NCI-H748 treated with DMSO at 0.1 percent for 48 hours (cell line): ENCODE measurements at regions not wholly inside any gene's neighbourhood (a gene's known extent, or its start where the extent isn't known, plus 50 kb on each side); places are given as distances from the start of the nearest gene placed in this dataset.
"Not testable (repeated sequence)": the region's sequence is repeated elsewhere in the genome, so short reads cannot be mapped to it uniquely, and the experiment has no call there.

Experiments
- DNase-seq: peaks from one replicate; lab custom pipeline; 2025; lab: John Stamatoyannopoulos, UW

- no peak for DNase-seq
Measured at GRCh38 chr3:5476403-5476802, 288.9 kb downstream of the EDEM1 start.

- DNase-seq, result no peak
Measured at GRCh38 chr3:5479229-5479799, 291.8 kb downstream of the EDEM1 start.

- DNase-seq, result no peak
Measured at GRCh38 chr3:5480190-5480589, 292.7 kb downstream of the EDEM1 start.

- DNase-seq, result no peak
Measured at GRCh38 chr3:5485427-5485826, 297.9 kb downstream of the EDEM1 start.

- peak; percentile 1 for DNase-seq
Measured at GRCh38 chr3:5488771-5489170, 301.3 kb downstream of the EDEM1 start.

DNA sequence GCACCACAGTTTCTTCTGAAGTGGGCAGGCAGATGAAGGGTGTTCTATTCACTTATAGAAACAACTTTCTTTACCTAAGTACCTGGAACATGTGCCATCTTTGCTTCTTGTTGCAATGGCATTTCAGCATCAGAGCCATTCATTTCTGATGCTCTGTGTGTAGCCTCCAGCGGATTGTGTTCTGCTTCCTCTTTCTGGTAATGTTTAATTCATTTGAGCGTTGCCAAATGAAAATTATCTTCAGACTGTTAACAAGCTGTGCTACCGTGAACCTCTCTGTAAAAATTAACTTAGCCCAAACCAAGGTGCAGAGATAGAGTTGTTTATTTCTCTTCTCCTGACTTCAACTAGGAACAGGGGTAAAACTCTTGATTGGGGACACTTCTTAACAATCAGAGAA is 302.0 kb downstream of the EDEM1 start:
- no peak for DNase-seq

GRCh38 chr3:5494905-5495519 is 307.5 kb downstream of the EDEM1 start:
- DNase-seq, result no peak

DNA sequence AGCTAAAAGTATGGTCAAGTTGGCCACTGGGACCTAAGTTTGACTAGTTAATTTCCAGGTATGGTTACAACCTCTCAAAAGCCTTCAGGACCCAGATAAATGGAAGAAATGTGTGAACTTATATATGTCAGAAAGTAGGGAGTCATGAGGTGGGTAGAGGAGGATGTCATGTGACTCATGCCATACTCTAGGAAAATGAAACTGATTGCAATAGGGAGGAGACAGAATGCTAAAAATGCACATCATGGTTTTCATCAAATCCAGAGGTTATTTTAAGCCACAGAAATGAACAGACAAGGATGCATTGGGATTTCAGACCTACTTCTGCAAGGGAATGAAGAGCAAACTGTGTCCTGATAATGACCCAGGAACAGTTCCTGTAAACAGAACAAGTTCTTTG is 310.0 kb downstream of the EDEM1 start:
- no peak for DNase-seq

DNA sequence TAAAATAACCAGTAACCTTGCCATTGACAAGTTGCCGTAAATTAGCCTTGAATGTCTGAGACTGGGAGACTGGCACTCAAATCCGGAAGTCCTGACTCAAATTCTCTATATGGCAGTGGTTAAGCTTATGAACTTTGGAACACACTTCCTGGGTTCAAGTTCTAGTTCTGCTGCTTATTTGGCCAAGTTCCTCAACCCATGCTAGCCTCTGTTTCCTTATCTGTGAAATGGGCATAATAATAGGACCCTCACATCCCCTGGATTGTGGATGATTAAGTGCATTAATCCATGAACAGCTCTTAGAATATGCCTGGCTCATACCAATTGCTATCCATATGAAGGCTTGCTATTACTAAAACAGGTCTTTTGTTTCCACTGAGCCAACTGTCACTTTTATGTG is 311.5 kb downstream of the EDEM1 start:
- no peak for DNase-seq

DNA sequence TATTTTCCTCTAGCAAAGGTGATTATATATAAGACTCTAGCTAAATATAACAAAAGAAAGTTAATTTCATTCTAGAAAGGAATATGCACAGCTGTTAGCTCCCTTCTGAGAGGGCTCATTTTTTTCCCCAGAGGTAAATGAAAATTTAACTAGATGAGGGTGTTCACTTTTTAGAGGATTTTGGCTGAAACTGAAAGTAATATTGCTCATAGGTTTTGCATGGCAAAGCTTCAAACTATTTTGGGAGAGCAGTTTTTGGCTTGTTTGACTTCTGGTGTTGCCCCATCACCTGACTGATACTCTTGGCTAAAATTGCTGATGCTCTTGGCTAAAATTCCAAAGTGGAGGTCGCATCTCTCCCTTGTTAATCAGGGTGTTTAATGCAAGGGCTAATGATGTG is 311.9 kb downstream of the EDEM1 start:
- no peak for DNase-seq

GRCh38 chr3:5503136-5503535 is 315.6 kb downstream of the EDEM1 start:
- DNase-seq, result no peak

- DNase-seq, result no peak
Measured at GRCh38 chr3:5504135-5504534, 316.6 kb downstream of the EDEM1 start.

DNA sequence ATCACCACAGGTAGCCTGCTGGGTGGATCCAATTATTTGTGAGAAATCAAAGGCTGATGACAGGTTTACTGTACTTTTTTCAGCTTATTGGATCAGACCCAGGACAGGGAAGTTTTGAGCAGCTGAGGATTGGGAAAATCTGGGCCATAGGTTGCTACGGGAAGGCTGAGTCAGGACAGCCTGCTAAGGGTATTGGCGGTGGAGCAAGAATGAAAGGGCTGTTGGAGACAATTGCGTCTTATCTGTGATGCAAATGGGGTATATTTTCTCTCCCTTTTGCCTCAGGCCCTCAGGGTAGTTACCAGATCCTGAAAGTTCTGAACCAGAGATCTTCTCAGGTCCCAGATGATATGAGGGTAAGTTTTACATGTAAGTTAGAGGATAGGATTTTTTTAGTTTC is 317.7 kb downstream of the EDEM1 start:
- DNase-seq, result no peak

DNA sequence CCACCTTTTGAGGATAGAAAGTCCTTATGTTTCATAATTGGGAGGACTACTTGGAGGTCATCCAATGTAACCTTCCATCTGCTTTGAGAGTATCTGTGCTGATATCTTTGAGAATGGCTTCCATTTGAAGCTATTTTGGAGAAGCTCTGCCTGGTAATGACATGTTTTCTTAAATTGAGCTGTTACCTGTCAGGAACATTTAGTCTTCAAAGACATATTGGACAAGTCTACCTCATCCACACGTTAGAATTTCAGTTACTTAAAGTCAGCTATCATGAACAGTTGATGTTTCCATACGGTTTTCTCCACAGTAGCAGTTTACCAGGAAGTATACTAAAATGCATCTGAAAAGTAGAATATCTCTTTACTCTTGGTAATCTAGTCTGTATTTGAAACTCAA is 318.5 kb downstream of the EDEM1 start:
- no peak for DNase-seq

GRCh38 chr3:5508860-5509259 is 321.4 kb downstream of the EDEM1 start:
- DNase-seq, result not testable (repeated sequence)

GRCh38 chr3:5510300-5510699 is 322.8 kb downstream of the EDEM1 start:
- DNase-seq, result no peak

GRCh38 chr3:5517921-5518320 is 330.4 kb downstream of the EDEM1 start:
- DNase-seq, result no peak

DNA sequence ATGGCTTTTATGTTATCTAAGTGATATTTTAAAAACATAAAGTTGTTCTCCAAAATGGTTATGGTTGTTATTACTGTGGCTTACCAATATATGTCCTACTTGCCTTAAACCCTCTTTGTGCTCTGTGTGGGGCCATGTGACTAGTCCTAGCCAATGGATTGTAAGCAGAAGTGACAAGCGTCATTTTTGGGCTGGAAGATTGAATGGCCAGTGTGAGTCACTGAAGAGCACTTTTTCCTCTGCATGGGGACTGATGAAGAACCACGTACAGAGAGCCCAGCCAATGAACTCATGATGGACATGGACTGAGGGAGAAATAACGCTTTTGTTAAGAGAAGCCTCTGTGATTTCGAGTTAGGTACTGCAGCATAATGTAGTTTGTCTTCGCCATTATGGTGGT is 332.7 kb downstream of the EDEM1 start:
- DNase-seq, result no peak

GRCh38 chr3:5523125-5523524 is 335.6 kb downstream of the EDEM1 start:
- no peak for DNase-seq

DNA sequence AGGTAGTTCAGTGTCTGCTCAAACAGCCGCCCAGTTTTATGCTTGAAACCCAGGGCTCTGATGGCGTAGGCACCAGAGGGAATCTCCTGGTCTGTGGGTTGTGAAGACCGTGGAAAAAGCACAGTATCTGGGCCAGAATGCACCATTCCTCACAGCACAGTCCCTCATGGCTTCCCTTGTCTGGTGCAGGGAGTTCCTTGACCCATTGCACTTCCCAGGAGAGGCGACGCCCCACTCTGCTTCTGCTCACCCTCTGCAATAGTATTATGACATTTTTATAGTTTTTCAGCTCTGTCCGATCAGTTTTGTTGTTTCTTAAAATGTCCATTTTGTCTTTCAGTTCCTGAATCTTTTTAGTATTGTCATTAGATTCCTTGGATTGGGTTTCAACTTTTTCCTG is 343.5 kb downstream of the EDEM1 start:
- no peak for DNase-seq

DNA sequence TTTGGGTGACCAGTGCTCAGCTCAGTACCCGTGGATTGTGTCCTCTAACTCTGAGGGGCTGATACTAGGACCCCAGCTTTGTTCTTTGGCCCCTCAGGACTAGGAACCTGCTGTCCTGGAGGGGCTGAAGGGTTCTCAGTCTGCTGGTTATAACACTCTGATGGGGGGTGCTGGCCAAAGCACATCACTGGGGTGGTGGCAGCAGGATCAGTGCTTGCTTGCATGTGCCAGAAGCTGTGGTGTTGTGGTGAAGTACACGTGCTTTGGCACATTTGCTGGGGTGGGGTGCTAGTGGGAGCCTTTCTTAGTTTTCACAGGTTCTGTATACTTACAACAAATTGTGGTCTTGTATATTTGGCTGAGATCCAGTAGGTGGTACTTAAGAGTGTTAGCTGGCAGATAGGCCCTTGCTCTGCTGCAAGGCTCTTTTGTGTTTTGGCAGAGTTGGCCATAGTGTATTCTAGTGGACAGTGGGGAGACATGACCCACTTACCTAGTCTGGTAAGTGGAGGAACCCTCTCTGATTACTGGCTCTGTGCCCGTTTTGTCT is 344.3 kb downstream of the EDEM1 start:
- no peak for DNase-seq

GRCh38 chr3:5540532-5540931 is 353.0 kb downstream of the EDEM1 start:
- no peak for DNase-seq

GRCh38 chr3:5542472-5542871 is 355.0 kb downstream of the EDEM1 start:
- DNase-seq, result no peak

- no peak for DNase-seq
Measured at GRCh38 chr3:5543047-5543446, 355.5 kb downstream of the EDEM1 start.
